Mucosa of gallbladder (tissue), 1 donor: ENCODE measurements at regions not wholly inside any gene's neighbourhood (a gene's known extent, or its start where the extent isn't known, plus 50 kb on each side); places are given as distances from the start of the nearest gene placed in this dataset.
"Not testable (repeated sequence)": the region's sequence is repeated elsewhere in the genome, so short reads cannot be mapped to it uniquely, and the experiment has no call there.

ENCODE experiments used
- DNase-seq: peaks from one replicate; pipeline ENCODE4 v3.0.0-alpha.2; 2020; ENCODE audit warnings: low spot score
- donor health status: DM: no; HTN: no; CAD: no.

GRCh38 chr9:16275795-16276624 lies 594.5 kb downstream of the BNC2 start:
- peak; percentile 25 for DNase-seq

- DNase-seq: no peak
Observed at GRCh38 chr9:16276866-16277265, 593.6 kb downstream of the BNC2 start.

GRCh38 chr9:16277471-16277960 lies 593.0 kb downstream of the BNC2 start:
- DNase-seq: no peak

GRCh38 chr9:16278326-16278999 lies 592.0 kb downstream of the BNC2 start:
- no peak for DNase-seq

- no peak for DNase-seq
Observed at GRCh38 chr9:16281707-16282106, 588.8 kb downstream of the BNC2 start.

- no peak for DNase-seq
Observed at GRCh38 chr9:16282216-16282615, 588.3 kb downstream of the BNC2 start.

- DNase-seq: no peak
Observed at GRCh38 chr9:16282718-16283117, 587.8 kb downstream of the BNC2 start.

- no peak for DNase-seq
Observed at GRCh38 chr9:16286160-16286559, 584.3 kb downstream of the BNC2 start.

GRCh38 chr9:16289639-16290038 lies 580.8 kb downstream of the BNC2 start:
- no peak for DNase-seq

- DNase-seq: no peak
Observed at GRCh38 chr9:16290169-16290568, 580.3 kb downstream of the BNC2 start.

GRCh38 chr9:16291921-16292320 lies 578.5 kb downstream of the BNC2 start:
- no peak for DNase-seq

- no peak for DNase-seq
Observed at GRCh38 chr9:16293610-16294009, 576.9 kb downstream of the BNC2 start.

- no peak for DNase-seq
Observed at GRCh38 chr9:16294133-16294770, 576.2 kb downstream of the BNC2 start.

GRCh38 chr9:16294940-16295339 lies 575.5 kb downstream of the BNC2 start:
- DNase-seq: not testable (repeated sequence)

GRCh38 chr9:16299368-16299767 lies 571.1 kb downstream of the BNC2 start:
- not testable (repeated sequence) for DNase-seq

- DNase-seq: no peak
Observed at GRCh38 chr9:16303506-16303905, 567.0 kb downstream of the BNC2 start.

- no peak for DNase-seq
Observed at GRCh38 chr9:16304301-16304700, 566.2 kb downstream of the BNC2 start.

GRCh38 chr9:16306586-16306985 lies 563.9 kb downstream of the BNC2 start:
- DNase-seq: no peak

- no peak for DNase-seq
Observed at GRCh38 chr9:16307626-16308195, 562.8 kb downstream of the BNC2 start.

GRCh38 chr9:16308645-16309044 lies 561.8 kb downstream of the BNC2 start:
- no peak for DNase-seq

GRCh38 chr9:16309082-16309468 lies 561.4 kb downstream of the BNC2 start:
- no peak for DNase-seq
